Astrocyte of the spinal cord (primary cell): ENCODE measurements at regions not wholly inside any gene's neighbourhood (a gene's known extent, or its start where the extent isn't known, plus 50 kb on each side); places are given as distances from the start of the nearest gene placed in this dataset.

Experiments used
- DNase-seq: peaks from one replicate; pipeline ENCODE4 v3.0.0; 2011; ENCODE audit warnings: low read depth, low spot score
- H3K4me3 ChIP-seq: 2 replicates; pipeline ENCODE4 v1.5.1; 2011; ENCODE audit warnings: low read depth, mild to moderate bottlenecking, low read length, moderate library complexity
- in situ Hi-C: cut with HindIII; loops from 2 replicates; pipeline ENCODE4 v1.10.0; 2017; ENCODE audit warnings: low sequenced_read_pairs
- TF ChIP-seq, protein P1 (sequence below): IDR thresholded peaks from 2 replicates; pipeline ENCODE4 v1.5.1; 2012; ENCODE audit warnings: low read depth, mild to moderate bottlenecking, low read length, inconsistent platforms

DNA sequence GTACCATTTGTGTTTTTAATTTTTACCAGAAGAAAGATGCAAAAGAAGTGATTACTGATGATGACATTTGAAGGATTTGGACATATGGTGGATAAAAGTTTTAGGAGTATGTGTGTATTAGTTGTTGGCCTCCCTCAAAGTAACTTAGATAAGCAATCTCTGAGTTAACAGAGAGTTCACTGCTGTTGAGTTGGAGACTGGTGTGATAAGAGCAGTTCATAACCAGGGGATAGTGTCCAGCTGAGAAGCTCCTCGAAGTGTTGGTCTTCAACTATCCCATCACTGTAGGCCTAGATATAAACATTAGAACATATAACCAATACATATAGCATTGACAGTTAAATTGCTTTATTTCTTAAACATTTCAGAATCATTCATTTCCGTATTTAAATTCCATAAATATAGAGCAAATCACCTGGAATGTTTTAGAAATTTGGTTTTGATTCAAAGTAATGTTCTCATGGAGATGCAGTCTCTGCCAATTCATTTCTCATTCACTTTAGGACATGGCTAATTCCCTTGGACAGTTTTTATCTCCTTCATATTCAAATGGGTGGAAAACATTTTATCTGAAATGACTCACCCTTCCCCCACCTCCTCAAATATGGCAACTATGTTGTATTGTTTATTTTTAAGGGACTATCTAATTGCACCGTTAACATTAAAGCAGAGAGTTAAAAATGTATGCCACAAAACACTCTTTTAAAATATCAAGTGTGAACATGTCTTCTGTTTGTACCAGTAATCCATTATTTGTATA, 136.8 kb upstream of the SLC4A4 start:
- TF ChIP-seq, protein P1, sequence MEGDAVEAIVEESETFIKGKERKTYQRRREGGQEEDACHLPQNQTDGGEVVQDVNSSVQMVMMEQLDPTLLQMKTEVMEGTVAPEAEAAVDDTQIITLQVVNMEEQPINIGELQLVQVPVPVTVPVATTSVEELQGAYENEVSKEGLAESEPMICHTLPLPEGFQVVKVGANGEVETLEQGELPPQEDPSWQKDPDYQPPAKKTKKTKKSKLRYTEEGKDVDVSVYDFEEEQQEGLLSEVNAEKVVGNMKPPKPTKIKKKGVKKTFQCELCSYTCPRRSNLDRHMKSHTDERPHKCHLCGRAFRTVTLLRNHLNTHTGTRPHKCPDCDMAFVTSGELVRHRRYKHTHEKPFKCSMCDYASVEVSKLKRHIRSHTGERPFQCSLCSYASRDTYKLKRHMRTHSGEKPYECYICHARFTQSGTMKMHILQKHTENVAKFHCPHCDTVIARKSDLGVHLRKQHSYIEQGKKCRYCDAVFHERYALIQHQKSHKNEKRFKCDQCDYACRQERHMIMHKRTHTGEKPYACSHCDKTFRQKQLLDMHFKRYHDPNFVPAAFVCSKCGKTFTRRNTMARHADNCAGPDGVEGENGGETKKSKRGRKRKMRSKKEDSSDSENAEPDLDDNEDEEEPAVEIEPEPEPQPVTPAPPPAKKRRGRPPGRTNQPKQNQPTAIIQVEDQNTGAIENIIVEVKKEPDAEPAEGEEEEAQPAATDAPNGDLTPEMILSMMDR, result no peak
- in situ Hi-C loops, result no loop called here
- H3K4me3 ChIP-seq, result no peak overlapping the region
- no peak for DNase-seq

DNA sequence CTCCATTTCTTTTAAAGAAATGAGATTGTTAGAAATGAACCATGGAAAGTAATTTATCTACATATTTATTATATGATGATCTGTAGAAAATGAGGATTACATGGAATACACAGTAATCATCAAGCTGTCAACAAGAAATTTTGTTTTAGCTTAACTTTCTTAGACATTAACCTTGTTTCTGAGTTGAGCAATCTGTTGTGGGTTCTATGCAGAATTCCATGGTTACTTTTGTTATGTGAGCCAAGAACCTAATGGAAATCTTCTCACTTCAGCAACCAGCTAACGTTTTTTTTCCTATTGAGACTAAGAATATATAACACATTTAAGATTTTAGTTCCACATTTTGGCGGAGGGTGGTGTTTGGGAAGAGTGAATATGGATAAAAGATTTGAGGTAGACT, 136.1 kb upstream of the SLC4A4 start:
- TF ChIP-seq, protein P1, result no peak
- peak; percentile 44 for DNase-seq
- H3K4me3 ChIP-seq, result no peak overlapping the region
- in situ Hi-C loops, result no loop called here

DNA sequence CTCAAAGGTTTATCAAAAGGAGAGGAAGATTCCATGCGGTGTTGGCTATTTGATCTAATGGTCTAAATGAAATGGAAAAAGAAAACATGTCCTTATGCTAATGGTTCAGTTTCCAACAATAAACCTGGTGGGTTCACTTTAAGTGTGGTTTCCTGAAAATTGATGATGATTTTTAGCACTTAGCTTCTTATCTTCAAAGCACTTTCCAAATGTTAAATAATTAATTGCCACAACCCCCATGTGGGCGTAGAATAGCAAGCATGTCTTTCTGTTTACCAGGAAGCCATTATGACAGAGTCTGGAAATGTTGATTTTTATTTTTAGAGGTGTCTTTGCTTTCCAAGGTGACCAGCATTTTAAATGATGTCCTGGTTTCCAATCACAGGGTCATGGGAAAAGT, 134.8 kb upstream of the SLC4A4 start:
- H3K4me3 ChIP-seq, result no peak overlapping the region
- TF ChIP-seq, protein P1, result no peak
- no peak for DNase-seq
- in situ Hi-C loops, result no loop called here

DNA sequence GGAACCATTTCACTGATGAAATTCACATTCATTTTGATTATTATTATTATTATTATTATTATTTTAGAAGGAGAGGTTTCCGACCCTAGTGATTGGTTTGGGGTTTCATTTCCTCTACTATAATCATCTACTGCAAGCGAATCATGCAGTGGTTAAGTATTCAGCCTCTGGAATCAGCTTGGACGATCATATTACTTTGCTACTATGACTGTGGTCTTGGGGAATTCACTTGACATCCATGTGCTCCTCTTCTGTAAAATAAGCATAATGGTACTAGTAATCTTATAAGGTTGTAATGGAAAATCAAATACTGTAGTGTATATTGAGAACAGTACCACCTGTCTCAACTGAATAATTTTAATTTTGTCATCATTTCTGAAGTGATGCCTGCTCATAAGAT, 132.1 kb upstream of the SLC4A4 start:
- peak; percentile 78 for DNase-seq
- H3K4me3 ChIP-seq, result no peak overlapping the region
- in situ Hi-C loops, result no loop called here
- TF ChIP-seq, protein P1, result no peak

DNA sequence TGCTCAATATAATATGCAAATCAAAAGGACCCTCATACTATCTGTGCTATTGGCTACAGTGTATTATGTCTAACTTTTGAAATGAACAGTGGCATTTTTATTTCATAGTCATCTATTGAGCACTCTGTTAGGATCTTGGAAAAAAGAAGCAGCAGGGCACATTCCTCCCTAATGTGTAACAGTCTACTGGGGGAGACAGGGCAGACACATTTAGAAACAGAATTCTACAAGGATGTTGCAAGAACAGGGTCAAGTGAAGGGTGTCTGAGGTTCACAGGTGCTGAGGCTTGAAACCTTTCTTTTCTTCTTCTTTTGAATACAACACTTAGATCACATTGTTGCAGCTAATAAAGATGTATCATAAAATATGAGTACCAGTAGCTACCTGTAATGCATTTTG, 129.7 kb upstream of the SLC4A4 start:
- no peak overlapping the region for H3K4me3 ChIP-seq
- TF ChIP-seq, protein P1, result no peak
- DNase-seq, result peak; percentile 65
- in situ Hi-C loops, result no loop called here

DNA sequence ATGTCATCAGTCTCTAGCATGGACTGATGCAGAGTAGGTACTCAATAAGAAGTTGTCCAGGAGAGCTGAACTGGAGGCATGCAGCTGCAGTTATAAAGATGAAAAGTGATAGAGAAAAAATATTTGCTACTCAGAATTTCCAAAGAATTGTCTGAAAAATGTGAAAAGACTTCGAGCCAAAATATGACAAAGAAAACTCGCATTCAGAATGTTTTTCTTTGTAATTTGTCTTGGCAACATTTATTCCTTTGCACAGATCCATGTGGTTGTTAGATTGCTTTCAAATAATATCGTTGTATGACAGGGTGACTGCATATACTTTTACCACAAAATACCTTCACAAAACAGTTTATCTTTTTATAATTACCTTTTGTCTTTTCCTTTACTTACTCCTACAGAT, 128.0 kb upstream of the SLC4A4 start:
- TF ChIP-seq, protein P1, result no peak
- DNase-seq, result peak; percentile 41
- H3K4me3 ChIP-seq, result no peak overlapping the region
- in situ Hi-C loops, result no loop called here

DNA sequence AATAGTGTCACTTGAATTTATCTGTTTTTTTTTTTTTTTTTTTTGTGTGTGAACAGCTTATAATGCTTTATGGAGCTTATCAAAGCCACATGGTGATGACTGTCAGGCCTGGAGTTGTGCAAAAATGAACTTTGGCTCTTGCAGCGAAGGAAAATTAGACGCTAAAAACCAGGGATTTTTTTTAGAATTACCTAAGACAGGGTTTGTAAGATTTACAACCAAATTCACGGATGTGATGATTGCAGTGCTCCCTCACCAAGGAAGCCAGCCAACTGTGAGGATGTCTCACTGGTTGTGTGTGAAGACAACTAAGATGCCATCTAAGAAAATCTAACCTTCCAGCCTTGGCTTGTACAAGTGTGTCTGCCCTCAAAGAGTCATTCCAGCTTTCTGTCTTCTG, 127.1 kb upstream of the SLC4A4 start:
- in situ Hi-C loops, result no loop called here
- TF ChIP-seq, protein P1, result no peak
- no peak overlapping the region for H3K4me3 ChIP-seq
- no peak for DNase-seq
